Lower leg skin (tissue), 4 donors: ENCODE measurements at regions not wholly inside any gene's neighbourhood (a gene's known extent, or its start where the extent isn't known, plus 50 kb on each side); places are given as distances from the start of the nearest gene placed in this dataset.

ENCODE experiments used
- DNase-seq, 2 donors: peaks; one replicate each; pipeline ENCODE4 v3.0.0-alpha.2; 2019; ENCODE audit warnings: low spot score in 2 of 2
- H3K4me3 ChIP-seq: fragments of 200-600 bp; sonication (generic); 2 replicates; pipeline ENCODE4 v1.5.1; 2017; ENCODE audit warnings: mild to moderate bottlenecking, low read depth; ENCODE audit not compliant: poor library complexity, severe bottlenecking
- POLR2A ChIP-seq, 2 donors: fragments of 450-650 bp; IDR thresholded peaks; one replicate each; pipeline ENCODE4 v1.6.1; 2016 to 2017; ENCODE audit warnings: antibody characterized with exemption in 2 of 2, mild to moderate bottlenecking in 1 of 2, moderate library complexity in 1 of 2
- WGBS, 2 donors: methylation state at CpG; one replicate each; pipeline ENCODE4 v1.1.5; 2018; 5-methylcytosine and 5-hydroxymethylcytosine counted together
- intact Hi-C: fragments of 100-400 bp; cut with DNase I; formaldehyde crosslinking; loops from one replicate; pipeline ENCODE4 v1.15.0; 2023; ENCODE audit warnings: low total_unique reads
- TF ChIP-seq, protein P1 (sequence below), 3 donors: fragments of 450-650 bp; IDR thresholded peaks; one replicate each; pipeline ENCODE4 v1.5.1; 2016; ENCODE audit warnings: antibody characterized with exemption in 3 of 3, mild to moderate bottlenecking in 3 of 3, moderate library complexity in 2 of 3

DNA sequence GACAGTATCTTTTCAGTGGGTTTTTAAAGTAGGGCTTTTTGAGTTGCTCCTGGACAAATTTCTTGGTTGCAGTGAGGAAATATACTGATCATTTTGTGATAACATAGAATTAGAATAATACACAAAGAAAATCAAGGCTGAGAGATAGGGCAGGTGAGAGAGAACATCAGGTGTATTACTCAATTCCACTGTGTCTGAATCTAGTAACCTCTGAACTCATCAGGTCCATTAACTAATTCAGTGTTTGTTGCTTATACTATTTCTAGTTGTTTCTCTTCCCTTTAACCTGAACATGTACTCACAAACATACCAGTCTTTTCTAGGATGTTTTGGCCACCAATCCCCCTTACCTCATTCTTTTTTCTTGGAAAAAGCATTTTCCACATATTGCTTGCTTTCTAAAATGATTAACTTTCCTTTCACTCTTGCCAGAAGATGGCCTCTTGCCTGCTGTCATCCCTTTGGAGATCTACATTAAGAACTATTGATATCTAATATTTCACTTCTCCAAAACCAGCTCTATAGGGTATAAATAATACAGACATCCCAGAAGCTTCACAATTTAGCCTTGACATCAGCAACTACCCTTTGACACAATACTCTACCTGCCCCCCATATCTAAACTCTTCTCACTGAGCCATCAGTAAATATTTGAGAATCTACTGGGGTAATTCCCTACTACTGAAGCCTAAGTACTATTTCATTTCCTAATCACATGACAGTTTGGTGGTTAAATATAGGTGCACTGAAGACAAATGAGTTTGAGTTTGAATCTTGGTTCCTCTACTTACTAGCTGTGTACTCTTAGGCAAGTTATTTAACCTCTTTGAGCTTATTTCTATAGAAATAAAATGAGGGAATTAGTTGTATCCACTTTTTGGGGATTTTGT, 470.8 kb upstream of the IGFBP7 start:
- H3K4me3 ChIP-seq = no peak overlapping the region
- DNase-seq = no peak
- no peak for TF ChIP-seq POLR2A (IDR thresholded peaks at IDR 0.05)
- TF ChIP-seq, protein P1, sequence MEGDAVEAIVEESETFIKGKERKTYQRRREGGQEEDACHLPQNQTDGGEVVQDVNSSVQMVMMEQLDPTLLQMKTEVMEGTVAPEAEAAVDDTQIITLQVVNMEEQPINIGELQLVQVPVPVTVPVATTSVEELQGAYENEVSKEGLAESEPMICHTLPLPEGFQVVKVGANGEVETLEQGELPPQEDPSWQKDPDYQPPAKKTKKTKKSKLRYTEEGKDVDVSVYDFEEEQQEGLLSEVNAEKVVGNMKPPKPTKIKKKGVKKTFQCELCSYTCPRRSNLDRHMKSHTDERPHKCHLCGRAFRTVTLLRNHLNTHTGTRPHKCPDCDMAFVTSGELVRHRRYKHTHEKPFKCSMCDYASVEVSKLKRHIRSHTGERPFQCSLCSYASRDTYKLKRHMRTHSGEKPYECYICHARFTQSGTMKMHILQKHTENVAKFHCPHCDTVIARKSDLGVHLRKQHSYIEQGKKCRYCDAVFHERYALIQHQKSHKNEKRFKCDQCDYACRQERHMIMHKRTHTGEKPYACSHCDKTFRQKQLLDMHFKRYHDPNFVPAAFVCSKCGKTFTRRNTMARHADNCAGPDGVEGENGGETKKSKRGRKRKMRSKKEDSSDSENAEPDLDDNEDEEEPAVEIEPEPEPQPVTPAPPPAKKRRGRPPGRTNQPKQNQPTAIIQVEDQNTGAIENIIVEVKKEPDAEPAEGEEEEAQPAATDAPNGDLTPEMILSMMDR (IDR thresholded peaks at IDR 0.05) = no peak
- intact Hi-C loops = no loop called here

DNA sequence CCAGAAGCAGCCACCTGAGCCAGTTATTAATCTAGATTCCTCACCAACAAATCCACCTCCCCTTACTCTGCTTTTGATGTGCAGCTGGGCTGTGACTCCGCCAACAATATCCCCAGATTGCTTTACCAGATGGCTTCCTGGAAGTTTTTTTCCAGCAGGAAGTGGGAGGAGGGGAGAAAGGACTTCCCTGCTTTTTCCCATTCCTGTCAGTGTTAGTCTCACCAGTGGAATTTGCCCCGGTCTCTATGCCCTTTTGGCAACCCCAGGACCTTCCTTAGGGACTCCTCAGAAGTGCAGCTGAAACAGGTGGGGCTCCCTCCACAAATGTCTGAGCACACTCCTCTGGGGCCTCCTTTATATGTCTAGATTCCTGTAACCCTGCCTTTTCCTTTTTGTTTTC, 465.2 kb upstream of the IGFBP7 start:
- H3K4me3 ChIP-seq = no peak overlapping the region
- TF ChIP-seq, protein P1 (IDR thresholded peaks at IDR 0.05) = no peak
- TF ChIP-seq POLR2A (IDR thresholded peaks at IDR 0.05) = no peak
- intact Hi-C loops = no loop called here
- 27 to 56% methylated on average over 2 of the region's 2 CpGs for WGBS, 2 donors
- DNase-seq = no peak

DNA sequence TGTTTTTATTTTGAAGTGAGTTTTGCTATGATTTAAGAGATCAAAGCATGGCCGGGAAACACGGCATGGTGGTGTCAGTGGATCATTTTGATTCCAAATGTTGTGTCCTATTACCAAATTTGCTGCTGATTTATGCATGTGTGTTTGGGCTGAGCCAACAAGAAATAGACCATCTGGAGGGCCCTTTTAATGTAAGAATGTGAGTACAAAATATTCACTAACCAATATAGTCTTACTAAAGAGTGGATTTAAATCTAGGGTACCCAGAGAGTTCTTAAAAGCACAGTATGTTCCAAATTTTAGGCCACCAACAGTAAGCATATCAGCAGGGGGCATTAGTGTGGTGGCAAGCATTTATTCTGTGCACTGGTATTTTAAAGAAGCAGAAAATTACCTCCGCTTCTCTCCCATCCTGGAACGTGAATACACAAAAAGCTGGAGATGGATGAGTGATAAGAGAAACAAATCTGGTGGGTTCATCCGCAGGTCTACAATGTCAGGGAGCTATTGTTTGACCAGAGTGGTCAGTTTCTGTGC, 444.4 kb upstream of the IGFBP7 start:
- DNase-seq = no peak
- intact Hi-C loops = no loop called here
- no peak overlapping the region for H3K4me3 ChIP-seq
- WGBS, 2 donors = 50 to 53% methylated on average over 5 of the region's 5 CpGs
- no peak for TF ChIP-seq POLR2A (IDR thresholded peaks at IDR 0.05)
- TF ChIP-seq, protein P1 (IDR thresholded peaks at IDR 0.05) = no peak

DNA sequence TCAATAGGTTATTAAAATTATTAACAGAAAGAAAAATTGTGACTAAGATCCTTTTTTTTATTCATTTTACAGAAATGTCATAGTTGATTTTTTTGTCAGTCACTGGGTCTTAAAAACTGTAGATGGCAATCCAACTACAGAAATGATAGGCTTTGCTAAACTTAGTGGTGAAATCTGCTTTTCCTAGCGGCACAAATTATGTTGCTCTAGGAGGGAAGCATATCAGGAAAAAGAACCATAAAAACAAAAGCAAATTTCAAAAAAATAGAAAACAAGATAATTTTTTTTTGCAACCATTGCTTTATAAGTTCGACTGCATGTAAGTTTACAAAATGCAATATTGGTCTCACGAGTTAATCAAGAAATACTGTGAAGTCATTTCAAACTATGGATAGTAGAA, 443.5 kb upstream of the IGFBP7 start:
- TF ChIP-seq, protein P1 (IDR thresholded peaks at IDR 0.05) = no peak
- no peak for TF ChIP-seq POLR2A (IDR thresholded peaks at IDR 0.05)
- no peak for DNase-seq
- intact Hi-C loops = no loop called here
- no peak overlapping the region for H3K4me3 ChIP-seq
- WGBS, 2 donors = 67 to 70% methylated on average over 3 of the region's 3 CpGs

DNA sequence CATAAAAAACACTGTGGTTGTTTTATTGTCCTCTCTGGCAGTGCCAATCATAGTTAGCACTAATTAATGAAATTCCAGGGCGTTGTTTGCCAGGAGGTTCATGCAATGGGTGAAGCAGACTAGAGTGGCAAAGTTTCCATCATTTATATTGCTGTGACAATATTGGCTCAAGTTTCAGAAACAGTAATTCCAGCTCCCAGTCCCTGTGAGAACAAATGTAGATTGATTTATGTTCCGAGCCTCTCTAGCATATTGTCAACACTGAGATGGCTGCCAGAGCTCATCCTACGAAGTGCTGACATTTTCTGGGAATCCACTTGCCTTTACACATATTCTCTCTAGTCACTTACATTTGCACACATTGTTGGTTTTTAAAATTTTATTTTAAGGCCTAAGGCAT, 440.0 kb upstream of the IGFBP7 start:
- intact Hi-C loops = no loop called here
- TF ChIP-seq POLR2A (IDR thresholded peaks at IDR 0.05) = no peak
- TF ChIP-seq, protein P1 (IDR thresholded peaks at IDR 0.05) = no peak
- WGBS, 2 donors = 17 to 26% methylated on average over 3 of the region's 3 CpGs
- no peak overlapping the region for H3K4me3 ChIP-seq
- no peak for DNase-seq
